ENCODE measurements at regions not wholly inside any gene's neighbourhood (a gene's known extent, or its start where the extent isn't known, plus 50 kb on each side); places are given as distances from the start of the nearest gene placed in this dataset.

DNA sequence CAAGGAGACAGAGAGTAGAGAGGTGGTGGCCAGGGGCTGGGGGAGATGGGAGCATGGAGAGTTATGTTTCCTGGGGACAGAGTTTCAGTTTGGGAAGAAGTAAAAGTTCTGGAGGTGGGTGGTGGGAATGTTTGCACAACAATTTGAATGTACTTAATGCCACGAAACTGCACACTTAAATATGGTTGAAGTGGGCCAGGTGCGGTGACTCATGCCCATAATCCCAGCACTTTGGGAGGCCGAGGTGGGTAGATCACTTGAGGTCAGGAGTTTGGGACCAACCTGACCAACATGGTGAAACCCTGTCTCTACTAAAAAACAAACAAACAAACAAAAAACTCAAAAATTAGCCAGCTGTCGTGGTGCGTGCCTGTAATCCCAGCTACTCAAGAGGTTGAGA lies 137.2 kb downstream of the PFKFB3 start:
- DNase-seq: no peak

DNA sequence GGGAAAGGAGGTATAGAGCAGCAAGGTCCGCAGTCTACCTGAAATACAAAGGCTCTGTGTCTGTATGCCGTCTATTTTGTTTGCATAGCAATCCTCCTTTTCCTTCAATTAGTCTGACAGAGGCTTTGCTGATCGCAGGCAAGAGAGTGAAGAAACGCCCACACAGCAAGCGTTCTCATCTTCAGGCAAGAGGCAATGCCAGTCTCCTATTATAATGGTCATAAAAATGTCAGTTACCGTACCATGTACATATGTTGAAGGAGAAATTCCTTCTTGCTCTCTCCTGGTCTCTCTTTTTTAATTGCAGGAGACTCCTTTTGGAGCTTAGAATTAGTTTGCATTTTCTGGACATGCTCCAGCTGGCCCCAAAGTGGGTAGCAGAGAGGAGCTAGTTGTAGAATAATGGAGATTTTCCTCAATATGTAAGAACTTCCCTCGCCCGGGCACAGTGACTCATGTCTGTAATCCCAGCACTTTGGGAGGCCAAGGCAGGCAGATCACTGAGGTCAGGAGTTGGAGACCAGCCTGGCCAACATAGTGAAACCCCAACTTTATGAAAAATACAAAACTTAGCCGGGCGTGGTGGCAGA lies 139.5 kb downstream of the PFKFB3 start:
- no peak for DNase-seq

DNA sequence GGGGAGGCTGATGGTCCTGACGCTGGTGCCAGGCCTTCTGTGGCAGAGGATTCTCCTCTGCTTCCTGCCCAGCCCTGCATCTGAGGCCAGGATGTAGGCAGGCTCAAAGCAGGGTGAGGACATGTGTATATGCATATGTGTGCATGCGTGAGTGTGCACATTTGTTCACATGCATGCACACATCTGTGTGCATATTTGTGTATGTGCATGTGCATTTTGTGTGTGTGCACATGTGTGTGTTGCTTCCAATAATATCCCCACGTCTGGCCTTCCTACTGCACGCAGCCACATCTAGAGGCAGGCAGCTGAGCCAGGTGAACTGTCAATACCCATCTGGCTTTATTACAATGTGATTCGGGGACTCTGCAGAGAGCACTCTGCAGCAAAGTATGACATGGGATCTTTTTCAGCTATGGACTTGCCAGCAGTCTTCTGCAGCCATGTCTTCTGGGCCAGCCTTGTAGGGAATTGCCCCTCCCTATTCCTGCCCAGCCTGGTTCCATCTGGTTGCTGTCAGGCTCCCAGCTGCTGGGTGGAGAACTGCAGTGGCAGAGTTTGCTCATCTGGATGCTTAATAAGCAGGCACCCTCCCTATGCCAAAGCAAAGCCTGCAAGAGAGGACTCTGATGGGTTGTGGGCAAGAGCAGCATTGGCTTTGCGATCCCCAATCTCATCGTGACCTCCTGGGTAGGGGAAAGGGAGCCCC lies 140.7 kb downstream of the PFKFB3 start:
- no peak for DNase-seq

GRCh38 chr10:6345404-6345803 lies 142.7 kb downstream of the PFKFB3 start:
- no peak for DNase-seq

DNA sequence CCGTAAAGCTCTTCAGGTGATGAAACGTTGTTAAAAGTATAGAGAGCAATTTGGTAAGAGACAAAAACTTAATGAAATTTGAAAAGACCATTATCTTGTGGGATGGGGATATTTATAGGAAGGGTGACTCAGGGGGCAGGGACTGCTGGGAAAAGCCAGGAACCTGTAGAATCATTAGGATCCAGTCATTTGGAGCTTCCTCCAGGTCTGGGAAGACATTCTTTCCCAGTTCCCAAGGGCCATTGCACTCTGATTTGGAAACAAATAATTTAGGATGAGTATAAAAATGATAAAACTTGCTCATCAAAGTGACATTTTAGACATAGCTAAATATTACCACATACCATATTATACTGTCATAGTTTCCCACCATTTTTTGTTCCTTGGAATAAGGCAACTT lies 143.9 kb downstream of the PFKFB3 start:
- DNase-seq: no peak

DNA sequence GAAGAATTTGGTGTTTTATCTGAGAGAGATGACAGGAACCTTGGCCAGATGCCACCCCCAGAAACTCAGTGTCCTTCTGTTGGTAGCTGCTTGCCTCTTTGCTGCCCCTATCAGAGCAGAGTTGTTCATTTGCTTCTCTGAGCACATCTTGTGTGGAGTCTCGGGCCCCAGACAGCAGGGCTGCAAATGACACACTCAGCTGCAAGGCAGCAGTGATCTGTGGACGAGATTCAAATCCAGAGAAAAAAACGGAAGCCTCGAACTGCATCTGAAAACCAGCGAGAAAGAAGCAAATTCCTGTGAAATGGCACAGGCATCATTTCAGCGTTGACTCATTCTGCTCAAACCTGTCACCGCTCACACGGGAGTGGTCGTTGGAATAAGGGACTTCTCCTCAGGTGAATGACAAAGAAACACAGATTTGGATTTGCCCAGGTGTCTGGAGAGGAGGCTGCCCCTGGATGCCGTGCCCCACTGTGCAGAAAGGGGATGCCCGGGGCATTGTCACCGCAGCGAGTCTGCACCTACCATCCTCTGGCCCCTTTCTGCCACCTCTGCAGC lies 144.7 kb downstream of the PFKFB3 start:
- peak in 28 of 58 donors; percentile 10 to 61 (median 29) for DNase-seq

GRCh38 chr10:6348096-6348874 lies 145.6 kb downstream of the PFKFB3 start:
- DNase-seq: peak in 48 of 58 donors; percentile 9 to 75 (median 49)

- DNase-seq: no peak
Observed at GRCh38 chr10:6349846-6350535, 147.3 kb downstream of the PFKFB3 start.

GRCh38 chr10:6350609-6351008 lies 147.9 kb downstream of the PFKFB3 start:
- DNase-seq: no peak

DNA sequence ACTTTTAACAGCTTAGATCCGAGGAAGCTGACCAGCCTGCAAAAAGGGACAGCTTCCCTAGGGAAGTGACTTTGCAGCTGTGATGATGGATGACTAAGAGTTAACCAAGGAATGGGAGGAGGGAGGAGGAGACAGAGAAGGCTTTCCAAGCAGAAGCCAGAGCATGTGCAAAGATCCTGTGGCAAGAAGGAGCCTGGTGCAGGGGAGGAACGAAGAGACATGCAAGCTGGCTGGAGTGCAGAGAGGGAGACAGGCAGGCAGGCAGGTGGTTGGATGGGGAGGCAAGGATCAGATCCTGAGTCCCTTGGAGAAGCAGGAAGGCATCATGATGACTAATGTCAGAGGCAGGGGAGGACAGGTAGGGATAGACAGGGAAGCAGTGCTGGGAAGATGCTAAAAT lies 148.8 kb downstream of the PFKFB3 start:
- DNase-seq: no peak

GRCh38 chr10:6353526-6353925 lies 150.8 kb downstream of the PFKFB3 start:
- DNase-seq: no peak

DNA sequence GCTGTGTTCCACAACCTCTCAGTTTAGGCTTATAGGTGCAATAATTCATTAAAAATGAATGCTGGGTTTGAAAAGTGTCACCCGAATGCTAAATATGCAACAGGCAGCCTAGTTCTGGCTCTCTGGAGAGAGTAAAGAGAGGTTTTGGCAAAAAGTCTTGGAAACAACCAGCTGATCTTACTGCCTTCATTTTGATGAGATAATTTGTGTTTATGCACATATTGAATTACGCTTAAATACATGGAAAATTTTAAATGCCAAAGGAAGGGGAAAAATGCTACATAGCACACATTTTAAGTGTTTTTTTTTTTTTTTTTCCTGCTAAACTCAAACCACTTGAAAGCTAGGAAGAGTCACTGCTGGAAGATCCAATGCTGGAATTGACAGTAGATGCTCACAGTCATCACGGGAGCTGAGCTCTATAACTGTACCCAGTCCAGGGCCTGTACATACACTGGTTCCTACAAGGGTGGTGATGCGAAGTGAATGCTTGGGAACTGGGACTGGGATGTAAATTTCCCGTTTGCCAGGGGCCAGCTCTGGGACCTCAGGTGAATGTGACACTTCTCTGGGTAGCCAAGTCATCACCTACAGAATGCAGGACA lies 151.5 kb downstream of the PFKFB3 start:
- DNase-seq: no peak

GRCh38 chr10:6356280-6356793 lies 153.6 kb downstream of the PFKFB3 start:
- no peak for DNase-seq

DNA sequence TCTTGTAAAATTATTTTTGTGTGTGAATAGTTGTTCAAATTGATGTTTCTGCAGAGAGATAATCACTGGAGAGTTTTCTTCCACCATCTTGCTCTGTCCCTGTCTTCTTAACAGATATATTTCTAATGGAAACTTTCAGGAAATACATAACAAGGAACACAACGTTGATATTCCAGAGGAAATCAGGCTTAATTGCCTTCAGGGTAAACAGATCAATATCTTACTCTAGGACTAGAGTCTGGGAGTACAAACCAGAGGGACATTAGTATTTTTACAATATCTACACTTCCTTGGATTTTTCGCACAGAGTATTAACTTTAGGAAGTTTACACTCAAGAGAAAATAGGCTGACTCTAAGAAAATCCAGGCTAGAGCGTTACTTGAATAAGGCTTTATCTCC lies 159.1 kb downstream of the PFKFB3 start:
- no peak for DNase-seq

DNA sequence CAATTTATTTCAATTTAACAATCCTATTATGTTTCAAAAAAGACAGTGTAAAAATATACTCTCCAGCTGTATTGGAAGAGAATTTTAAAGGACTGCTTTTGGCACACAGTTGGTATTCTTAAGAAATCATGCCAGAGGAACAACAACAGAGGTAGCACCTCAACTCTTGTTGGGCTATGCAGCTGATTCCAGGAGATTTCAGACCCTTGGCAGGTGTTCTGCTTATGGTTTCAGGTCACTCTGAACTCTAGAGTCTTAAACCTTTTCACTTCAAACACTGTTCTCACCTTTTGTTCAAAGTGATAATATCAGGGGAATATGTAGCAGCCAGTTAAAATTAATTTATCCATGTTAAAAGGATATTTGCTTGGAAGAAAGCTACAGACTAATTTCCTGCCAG lies 160.1 kb downstream of the PFKFB3 start:
- DNase-seq: no peak

DNA sequence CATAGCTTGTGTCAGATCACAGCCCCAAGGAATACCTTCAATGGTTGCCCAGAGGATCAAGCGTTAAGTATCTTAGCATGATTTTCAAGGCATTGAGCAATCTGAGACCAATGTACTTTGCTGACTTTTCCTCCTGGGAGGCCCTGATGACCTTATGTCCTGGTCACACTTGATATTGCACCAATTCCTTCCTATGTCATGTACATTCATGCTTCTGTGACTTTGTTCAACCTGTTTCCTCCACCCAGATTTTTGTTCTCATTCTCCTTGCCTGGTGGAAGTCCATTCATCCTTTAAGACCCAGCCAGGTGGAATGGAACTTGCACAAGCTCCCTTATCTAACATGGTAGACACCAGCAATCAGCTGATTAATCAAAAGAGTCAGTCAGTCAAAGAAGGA lies 160.8 kb downstream of the PFKFB3 start:
- DNase-seq: no peak

DNA sequence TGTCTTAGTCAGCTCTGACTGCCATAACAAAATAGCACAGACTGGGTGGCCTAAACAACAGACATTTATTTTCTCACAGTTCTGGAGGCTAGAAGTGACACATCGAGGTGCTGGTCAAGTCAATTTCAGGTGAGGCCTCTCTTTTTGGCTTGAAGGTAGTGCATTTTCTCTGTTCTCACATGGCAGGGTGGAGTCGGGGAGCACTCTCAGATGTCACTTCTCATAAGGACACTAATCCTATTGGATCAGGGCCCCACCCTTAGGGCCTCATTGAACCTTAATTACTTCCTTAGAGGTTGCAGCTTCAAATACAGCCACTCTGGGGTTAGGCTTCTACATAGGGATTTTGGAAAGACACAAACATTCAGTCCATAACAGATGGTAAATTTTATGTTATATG lies 161.6 kb downstream of the PFKFB3 start:
- no peak for DNase-seq

- no peak for DNase-seq
Observed at GRCh38 chr10:6364893-6365292, 162.2 kb downstream of the PFKFB3 start.

- no peak for DNase-seq
Observed at GRCh38 chr10:6365384-6365783, 162.7 kb downstream of the PFKFB3 start.

All from anterior cingulate cortex (tissue), 58 donors.